HG03045 (cell line): ENCODE measurements at regions not wholly inside any gene's neighbourhood (a gene's known extent, or its start where the extent isn't known, plus 50 kb on each side); places are given as distances from the start of the nearest gene placed in this dataset.

Experiments used
- ATAC-seq: cut with Tn5 transposase; IDR thresholded peaks from one replicate; pipeline ENCODE4 v1.9.1; 2021; ENCODE audit warnings: mild to moderate bottlenecking, moderate library complexity; ENCODE audit not compliant: unreplicated experiment

GRCh38 chr21:16596369-16596768 is 866.6 kb downstream of the USP25 start:
- ATAC-seq: no peak

- no peak for ATAC-seq
Measured at GRCh38 chr21:16597753-16598152, 868.0 kb downstream of the USP25 start.

- no peak for ATAC-seq
Measured at GRCh38 chr21:16605597-16605996, 875.8 kb downstream of the USP25 start.

- ATAC-seq: no peak
Measured at GRCh38 chr21:16606271-16606670, 876.5 kb downstream of the USP25 start.

- ATAC-seq: no peak
Measured at GRCh38 chr21:16608209-16608830, 878.5 kb downstream of the USP25 start.

GRCh38 chr21:16619281-16619680 is 889.5 kb downstream of the USP25 start:
- ATAC-seq: no peak

- no peak for ATAC-seq
Measured at GRCh38 chr21:16620786-16621320, 891.1 kb downstream of the USP25 start.

- no peak for ATAC-seq
Measured at GRCh38 chr21:16624479-16625118, 888.2 kb upstream of the CXADR start.

GRCh38 chr21:16625491-16625890 is 887.4 kb upstream of the CXADR start:
- no peak for ATAC-seq

GRCh38 chr21:16633831-16634459 is 878.9 kb upstream of the CXADR start:
- no peak for ATAC-seq

GRCh38 chr21:16634515-16634914 is 878.3 kb upstream of the CXADR start:
- no peak for ATAC-seq

GRCh38 chr21:16640297-16641027 is 872.4 kb upstream of the CXADR start:
- ATAC-seq: no peak

- no peak for ATAC-seq
Measured at GRCh38 chr21:16642353-16642752, 870.5 kb upstream of the CXADR start.

GRCh38 chr21:16644685-16645084 is 868.2 kb upstream of the CXADR start:
- no peak for ATAC-seq

- no peak for ATAC-seq
Measured at GRCh38 chr21:16650714-16651366, 862.0 kb upstream of the CXADR start.

GRCh38 chr21:16651956-16652355 is 860.9 kb upstream of the CXADR start:
- no peak for ATAC-seq

GRCh38 chr21:16663436-16663835 is 849.4 kb upstream of the CXADR start:
- ATAC-seq: no peak

- no peak for ATAC-seq
Measured at GRCh38 chr21:16667395-16667794, 845.4 kb upstream of the CXADR start.

GRCh38 chr21:16674949-16675348 is 837.9 kb upstream of the CXADR start:
- ATAC-seq: no peak

GRCh38 chr21:16676391-16676790 is 836.5 kb upstream of the CXADR start:
- ATAC-seq: no peak
